ENCODE measurements at regions not wholly inside any gene's neighbourhood (a gene's known extent, or its start where the extent isn't known, plus 50 kb on each side); places are given as distances from the start of the nearest gene placed in this dataset.

DNA sequence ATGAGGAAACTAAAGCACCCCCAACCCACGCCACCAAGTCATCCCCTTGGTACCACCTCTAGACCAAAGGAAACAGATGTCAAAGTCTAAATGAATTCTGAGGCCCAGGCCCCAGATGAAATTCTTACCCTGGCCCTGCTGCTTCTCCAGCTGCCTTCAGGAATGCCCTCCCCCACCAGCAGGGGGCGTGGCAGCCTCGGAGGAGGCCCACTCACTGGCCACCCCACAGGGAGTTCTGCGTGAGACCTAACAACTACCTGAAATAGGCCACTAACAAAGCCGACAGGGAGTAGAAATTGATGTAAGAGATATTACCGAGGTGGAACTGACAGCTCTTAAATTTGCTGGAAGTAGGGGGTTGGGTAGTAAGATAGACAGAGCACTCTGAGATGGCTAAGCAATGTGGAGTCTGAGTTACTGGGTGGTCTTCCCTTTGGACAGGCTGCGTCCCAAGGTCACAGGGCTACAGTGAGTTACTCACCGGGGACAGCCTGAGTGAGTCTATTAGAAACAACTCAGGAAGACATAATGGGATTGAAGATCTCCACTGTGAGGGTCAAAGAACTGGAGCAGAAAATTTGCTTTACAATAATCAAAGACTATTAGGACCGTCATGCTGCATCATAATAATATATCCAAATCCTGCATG, 240.7 kb downstream of the SHOX2 start:
- Histone ChIP-seq H3K79me2 (ENCODE audit: control insufficient read depth, insufficient read depth, low read length) (no peaks in the 10 kb centered on the region), H3K4me3 (ENCODE audit: control insufficient read depth in 2 of 3, extremely low read depth in 1 of 3, insufficient read depth in 2 of 3, low read depth in 1 of 3, low read length in 3 of 3) (no peak overlapping the region), H3K9me1 (ENCODE audit: control insufficient read depth, extremely low read depth, insufficient read depth, low read length) (no peaks in the 10 kb centered on the region), H3K27ac (ENCODE audit: control insufficient read depth, insufficient read depth, low read length) (no peak overlapping the region), H3K9me3 (ENCODE audit: control insufficient read depth, low read depth, low read length) (no peaks in the 10 kb centered on the region), H3K27me3 (ENCODE audit: control insufficient read depth, extremely low read depth, insufficient read depth, low read length) (no peaks in the 10 kb centered on the region), H3K4me2 (ENCODE audit: control insufficient read depth, extremely low read depth, insufficient read depth, low read depth, low read length) (no peak overlapping the region), H3K9ac (ENCODE audit: control insufficient read depth, extremely low read depth, insufficient read depth, low read length) (no peak overlapping the region), H3K36me3 (ENCODE audit: control insufficient read depth in 2 of 2, extremely low read depth in 1 of 2, insufficient read depth in 2 of 2, low read length in 2 of 2) (no peaks in the 10 kb centered on the region), H4K20me1 (ENCODE audit: control insufficient read depth, extremely low read depth, insufficient read depth, low read length) (no peaks in the 10 kb centered on the region), H2AFZ (ENCODE audit: control insufficient read depth, low read length) (no peak overlapping the region), H3K4me1 (ENCODE audit: control insufficient read depth, extremely low read depth, insufficient read depth, low read length) (no peaks in the 10 kb centered on the region)
- no peak for FAIRE-seq
- no peak for TF ChIP-seq EZH2 (IDR thresholded peaks at IDR 0.05; ENCODE audit: low read length)
- TF ChIP-seq, protein P1, sequence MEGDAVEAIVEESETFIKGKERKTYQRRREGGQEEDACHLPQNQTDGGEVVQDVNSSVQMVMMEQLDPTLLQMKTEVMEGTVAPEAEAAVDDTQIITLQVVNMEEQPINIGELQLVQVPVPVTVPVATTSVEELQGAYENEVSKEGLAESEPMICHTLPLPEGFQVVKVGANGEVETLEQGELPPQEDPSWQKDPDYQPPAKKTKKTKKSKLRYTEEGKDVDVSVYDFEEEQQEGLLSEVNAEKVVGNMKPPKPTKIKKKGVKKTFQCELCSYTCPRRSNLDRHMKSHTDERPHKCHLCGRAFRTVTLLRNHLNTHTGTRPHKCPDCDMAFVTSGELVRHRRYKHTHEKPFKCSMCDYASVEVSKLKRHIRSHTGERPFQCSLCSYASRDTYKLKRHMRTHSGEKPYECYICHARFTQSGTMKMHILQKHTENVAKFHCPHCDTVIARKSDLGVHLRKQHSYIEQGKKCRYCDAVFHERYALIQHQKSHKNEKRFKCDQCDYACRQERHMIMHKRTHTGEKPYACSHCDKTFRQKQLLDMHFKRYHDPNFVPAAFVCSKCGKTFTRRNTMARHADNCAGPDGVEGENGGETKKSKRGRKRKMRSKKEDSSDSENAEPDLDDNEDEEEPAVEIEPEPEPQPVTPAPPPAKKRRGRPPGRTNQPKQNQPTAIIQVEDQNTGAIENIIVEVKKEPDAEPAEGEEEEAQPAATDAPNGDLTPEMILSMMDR (optimal IDR thresholded peaks at IDR 0.05 in 1 of 3, IDR thresholded peaks at IDR 0.05 in 1 of 3, conservative IDR thresholded peaks at IDR 0.05 in 1 of 3; ENCODE audit: extremely low read depth in 1 of 3, insufficient read depth in 2 of 3, low read length in 3 of 3) = peak; percentile 61 to 83 (median 76)
- dilution Hi-C loops (cut with MboI; ENCODE audit: extremely low pct_ligation_motif_present, low sequenced_read_pairs) = no loop called here
- DNase-seq (ENCODE audit: low read depth, low spot score) = no peak

DNA sequence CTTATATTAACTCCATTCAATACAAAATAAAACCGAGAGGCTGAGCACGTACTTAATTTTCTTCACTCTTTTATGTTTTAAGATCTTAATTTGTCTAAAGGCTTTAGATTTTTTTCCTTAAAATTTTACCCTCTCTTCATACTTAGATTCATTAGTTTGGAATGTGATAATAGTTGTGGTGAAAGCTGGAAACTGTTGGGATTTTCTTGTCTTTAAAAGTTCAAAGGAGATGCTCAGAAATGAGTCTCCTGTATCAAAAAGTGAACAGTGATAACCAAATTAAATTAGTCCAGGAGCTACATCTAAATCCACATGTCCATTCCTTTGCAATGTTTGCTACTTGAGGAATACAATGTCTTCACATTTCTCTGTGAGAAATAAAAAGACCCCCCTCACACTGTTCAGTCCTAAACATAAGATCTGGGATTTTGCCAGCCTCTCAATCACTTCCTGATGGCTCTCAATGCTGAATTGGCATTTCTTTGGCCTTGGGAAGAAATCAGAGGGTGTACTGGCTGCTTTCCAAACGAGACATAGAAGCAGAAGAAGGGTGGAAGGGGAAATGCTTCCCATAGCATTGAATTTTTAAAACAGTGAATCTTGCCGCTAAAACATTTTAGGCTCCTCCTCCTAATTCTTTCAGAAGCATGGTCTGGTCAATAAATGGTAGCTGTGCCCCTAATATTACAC, 245.0 kb downstream of the SHOX2 start:
- dilution Hi-C loops (cut with MboI; ENCODE audit: extremely low pct_ligation_motif_present, low sequenced_read_pairs) = no loop called here
- DNase-seq (ENCODE audit: low read depth, low spot score) = no peak
- H3K36me3 ChIP-seq (ENCODE audit: control insufficient read depth in 2 of 2, extremely low read depth in 1 of 2, insufficient read depth in 2 of 2, low read length in 2 of 2) = no peaks in the 10 kb centered on the region
- H3K4me2 ChIP-seq (ENCODE audit: control insufficient read depth, extremely low read depth, insufficient read depth, low read depth, low read length) = no peak overlapping the region
- no peaks in the 10 kb centered on the region for H4K20me1 ChIP-seq (ENCODE audit: control insufficient read depth, extremely low read depth, insufficient read depth, low read length)
- no peak overlapping the region for H3K9ac ChIP-seq (ENCODE audit: control insufficient read depth, extremely low read depth, insufficient read depth, low read length)
- no peaks in the 10 kb centered on the region for H3K4me1 ChIP-seq (ENCODE audit: control insufficient read depth, extremely low read depth, insufficient read depth, low read length)
- TF ChIP-seq EZH2 (IDR thresholded peaks at IDR 0.05; ENCODE audit: low read length) = no peak
- TF ChIP-seq, protein P1 (optimal IDR thresholded peaks at IDR 0.05 in 1 of 3, IDR thresholded peaks at IDR 0.05 in 1 of 3, conservative IDR thresholded peaks at IDR 0.05 in 1 of 3; ENCODE audit: extremely low read depth in 1 of 3, insufficient read depth in 2 of 3, low read length in 3 of 3) = no peak
- no peak for FAIRE-seq
- no peak overlapping the region for H3K27ac ChIP-seq (ENCODE audit: control insufficient read depth, insufficient read depth, low read length)
- peaks cover 2% of the 10 kb centered on the region for H3K27me3 ChIP-seq (ENCODE audit: control insufficient read depth, extremely low read depth, insufficient read depth, low read length)
- no peaks in the 10 kb centered on the region for H3K9me1 ChIP-seq (ENCODE audit: control insufficient read depth, extremely low read depth, insufficient read depth, low read length)
- H3K4me3 ChIP-seq (ENCODE audit: control insufficient read depth in 2 of 3, extremely low read depth in 1 of 3, insufficient read depth in 2 of 3, low read depth in 1 of 3, low read length in 3 of 3) = no peak overlapping the region
- no peaks in the 10 kb centered on the region for H3K79me2 ChIP-seq (ENCODE audit: control insufficient read depth, insufficient read depth, low read length)
- no peak overlapping the region for H2AFZ ChIP-seq (ENCODE audit: control insufficient read depth, low read length)
- H3K9me3 ChIP-seq (ENCODE audit: control insufficient read depth, low read depth, low read length) = no peaks in the 10 kb centered on the region
